ENCODE measurements at regions not wholly inside any gene's neighbourhood (a gene's known extent, or its start where the extent isn't known, plus 50 kb on each side); places are given as distances from the start of the nearest gene placed in this dataset.

- Histone ChIP-seq H3K27ac (ENCODE audit: low read depth, low read length) (no peak overlapping the region), H3K36me3 (ENCODE audit: control insufficient read depth in 1 of 2, insufficient read depth in 2 of 2, low read length in 2 of 2) (no peaks in the 10 kb centered on the region), H4K20me1 (ENCODE audit: insufficient read depth) (no peaks in the 10 kb centered on the region), H2AFZ (ENCODE audit: low read depth, low read length, poor library complexity, severe bottlenecking) (no peak overlapping the region), H3K4me2 (ENCODE audit: low read length) (no peak overlapping the region), H3K9me2 (ENCODE audit: insufficient read depth) (no peaks in the 10 kb centered on the region), H3K9ac (ENCODE audit: low read length) (no peak overlapping the region), H3K4me1 (ENCODE audit: control insufficient read depth in 1 of 2, insufficient read depth in 2 of 2, low read length in 2 of 2) (no peaks in the 10 kb centered on the region), H3K79me2 (ENCODE audit: insufficient read depth, low read length) (no peaks in the 10 kb centered on the region), H3K9me3 (ENCODE audit: control insufficient read depth in 1 of 2, insufficient read depth in 1 of 2, low read depth in 1 of 2, low read length in 2 of 2) (no peaks in the 10 kb centered on the region), H3K4me3 (replicated peaks in 1 of 2; ENCODE audit: low read depth in 1 of 2, low read length in 2 of 2) (no peak overlapping the region), H3K27me3 (ENCODE audit: insufficient read depth, low read length) (no peaks in the 10 kb centered on the region)
- no peak for DNase-seq (ENCODE audit: low read depth, low spot score)
- RAD21 ChIA-PET (ENCODE audit: low non-redundant PET in 1 of 2, low total read pairs in 2 of 2, uncharacterized antibody in 2 of 2, unreplicated experiment in 2 of 2) = no interaction called here
- TF ChIP-seq TCF7L2 (IDR thresholded peaks at IDR 0.05; ENCODE audit: borderline replicate concordance, extremely low read depth, insufficient read depth, insufficient read length) = no peak
- no peak for TF ChIP-seq FOSL1 (IDR thresholded peaks at IDR 0.05; ENCODE audit: low read depth)
- no peak for TF ChIP-seq SP1 (IDR thresholded peaks at IDR 0.05; ENCODE audit: low read depth)
- TF ChIP-seq ELF1 (IDR thresholded peaks at IDR 0.05; ENCODE audit: borderline replicate concordance, low read depth) = no peak
- TF ChIP-seq MAX (IDR thresholded peaks at IDR 0.05) = no peak
- TF ChIP-seq JUND (IDR thresholded peaks at IDR 0.05) = no peak
- TF ChIP-seq ZNF274 (IDR thresholded peaks at IDR 0.05; ENCODE audit: low read depth, low read length) = no peak
- TF ChIP-seq REST (IDR thresholded peaks at IDR 0.05; ENCODE audit: low read depth) = no peak
- no peak for TF ChIP-seq YY1 (IDR thresholded peaks at IDR 0.05; ENCODE audit: extremely low read depth, insufficient replicate concordance, low read depth, low read length)
- no peak for TF ChIP-seq ATF3 (IDR thresholded peaks at IDR 0.05)
- TF ChIP-seq EZH2phosphoT487 (IDR thresholded peaks at IDR 0.05; ENCODE audit: borderline replicate concordance) = no peak
- no peak for TF ChIP-seq CBX3 (IDR thresholded peaks at IDR 0.05; ENCODE audit: low read depth)
- no peak for TF ChIP-seq POLR2A (IDR thresholded peaks at IDR 0.05; ENCODE audit: borderline replicate concordance, extremely low read depth, insufficient read depth, insufficient read length)
- no peak for TF ChIP-seq EZH2 (IDR thresholded peaks at IDR 0.05)
- POLR2A ChIA-PET = no interaction called here
- intact Hi-C loops (cut with micrococcal nuclease) = no loop called here
- ATAC-seq = no peak
- CTCF ChIA-PET = no interaction called here
- BruUV-seq (replicated peaks) = no TSS peak
Measured at GRCh38 chr2:12421046-12421445, 295.7 kb upstream of the TRIB2 start.
